CD14-positive monocyte (primary cell): ENCODE measurements at regions not wholly inside any gene's neighbourhood (a gene's known extent, or its start where the extent isn't known, plus 50 kb on each side); places are given as distances from the start of the nearest gene placed in this dataset.

ENCODE experiments used
- DNase-seq, 3 donors: peaks; one replicate each; pipeline ENCODE4 v3.0.0-alpha.2; 2011 to 2022
- H2AFZ ChIP-seq: 2 replicates; pipeline ENCODE4 v1.6.0; 2012; ENCODE audit warnings: mild to moderate bottlenecking, low read depth, low read length, inconsistent platforms; ENCODE audit not compliant: insufficient read depth, poor library complexity, severe bottlenecking
- H3K27ac ChIP-seq, 2 donors: 1 replicate in 1 of 2; 2 replicates in 1 of 2; pipeline ENCODE4 v1.5.1; 2012 to 2013; ENCODE audit warnings: low read length in 2 of 2, control low read depth in 1 of 2, inconsistent platforms in 1 of 2, low read depth in 1 of 2, mild to moderate bottlenecking in 1 of 2
- H3K27me3 ChIP-seq, 2 donors: one replicate each; pipeline versions ENCODE4 v1.6.0 to v1.6.1; 2011 to 2013; ENCODE audit warnings: low read length in 2 of 2; ENCODE audit not compliant: control insufficient read depth in 2 of 2, insufficient read depth in 2 of 2
- H3K36me3 ChIP-seq, 2 donors: replicated peaks in 1 of 2; 1 replicate in 1 of 2; 2 replicates in 1 of 2; pipeline versions ENCODE4 v1.5.1 to v1.6.1; 2012 to 2013; ENCODE audit warnings: low read length in 2 of 2, control low read depth in 1 of 2, inconsistent platforms in 1 of 2, mild to moderate bottlenecking in 1 of 2; ENCODE audit not compliant: insufficient read depth in 2 of 2, control insufficient read depth in 1 of 2
- H3K4me1 ChIP-seq, 2 donors: 1 replicate in 1 of 2; 2 replicates in 1 of 2; pipeline versions ENCODE4 v1.5.1 to v1.6.1; 2012 to 2013; ENCODE audit warnings: low read length in 2 of 2, control low read depth in 1 of 2, inconsistent platforms in 1 of 2, mild to moderate bottlenecking in 1 of 2, moderate library complexity in 1 of 2; ENCODE audit not compliant: insufficient read depth in 2 of 2, control insufficient read depth in 1 of 2
- H3K4me2 ChIP-seq: replicated peaks from 2 replicates; pipeline ENCODE3; 2012; ENCODE audit warnings: low read length, moderate library complexity, mild to moderate bottlenecking; ENCODE audit not compliant: poor library complexity, severe bottlenecking; ENCODE audit errors: extremely low read depth
- H3K4me3 ChIP-seq, 3 experiments: fragments of 200-600 bp in 1 of 3; sonication (generic) in 1 of 3; replicated peaks in 1 of 3; 1 replicate in 2 of 3; 2 replicates in 1 of 3; pipeline ENCODE4 v1.5.1; 2011 to 2013; ENCODE audit warnings: low read length in 3 of 3, mild to moderate bottlenecking in 3 of 3, control low read depth in 2 of 3, low read depth in 2 of 3, inconsistent platforms in 1 of 3, moderate library complexity in 1 of 3
- H3K79me2 ChIP-seq: 2 replicates; pipeline ENCODE4 v1.6.0; 2012; ENCODE audit warnings: mild to moderate bottlenecking, control low read depth, inconsistent platforms, low read length, moderate library complexity; ENCODE audit not compliant: insufficient read depth
- H3K9ac ChIP-seq: 2 replicates; pipeline ENCODE4 v1.6.0; 2017; ENCODE audit warnings: low read length, mild to moderate bottlenecking; ENCODE audit not compliant: insufficient read depth, poor library complexity, severe bottlenecking
- H3K9me3 ChIP-seq, 2 donors: replicated peaks in 1 of 2; 1 replicate in 1 of 2; 2 replicates in 1 of 2; pipeline versions ENCODE4 v1.5.1 to v1.6.1; 2012 to 2013; ENCODE audit warnings: low read length in 2 of 2, control low read depth in 1 of 2; ENCODE audit not compliant: control insufficient read depth in 1 of 2, insufficient read depth in 1 of 2
- H4K20me1 ChIP-seq: 2 replicates; pipeline ENCODE4 v1.6.0; 2012; ENCODE audit warnings: mild to moderate bottlenecking, low read length, control low read depth, moderate library complexity; ENCODE audit not compliant: insufficient read depth
- H3K27ac Mint-ChIP-seq, 7 donors: one replicate each; pipeline ENCODE4 v1.8.0; 2020; ENCODE audit warnings: mild to moderate bottlenecking in 7 of 7, mixed read lengths in 7 of 7, moderate library complexity in 6 of 7, inconsistent platforms in 2 of 7
- H3K27me3 Mint-ChIP-seq, 3 donors: one replicate each; pipeline ENCODE4 v1.8.0; 2021 to 2022; ENCODE audit warnings: low read depth in 3 of 3, mild to moderate bottlenecking in 3 of 3, mixed read lengths in 3 of 3, moderate library complexity in 3 of 3, inconsistent platforms in 1 of 3
- H3K36me3 Mint-ChIP-seq, 2 donors: one replicate each; pipeline ENCODE4 v1.8.0; 2020; ENCODE audit warnings: mixed read lengths in 2 of 2, inconsistent platforms in 1 of 2, mild to moderate bottlenecking in 1 of 2
- H3K4me1 Mint-ChIP-seq: one replicate; pipeline ENCODE4 v1.8.0; 2020; ENCODE audit warnings: mild to moderate bottlenecking, mixed read lengths
- H3K4me3 Mint-ChIP-seq, 2 donors: one replicate each; pipeline ENCODE4 v1.8.0; 2020; ENCODE audit warnings: mild to moderate bottlenecking in 2 of 2, mixed read lengths in 2 of 2, moderate library complexity in 1 of 2
- H3K9me3 Mint-ChIP-seq, 7 donors: one replicate each; pipeline ENCODE4 v1.8.0; 2020 to 2022; ENCODE audit warnings: mixed read lengths in 7 of 7, mild to moderate bottlenecking in 6 of 7, moderate library complexity in 6 of 7, inconsistent platforms in 2 of 7
- CTCF ChIP-seq: fragments of 200-600 bp; IDR thresholded peaks from one replicate; pipeline ENCODE4 v1.8.0; 2022; ENCODE audit warnings: antibody characterized with exemption, mild to moderate bottlenecking
- WGBS: methylation state at CpG from one replicate; pipeline ENCODE4 v1.1.5; 2013; ENCODE audit warnings: missing lambda C conversion rate; ENCODE audit not compliant: insufficient coverage; 5-methylcytosine and 5-hydroxymethylcytosine counted together
- intact Hi-C, 2 donors: fragments of 100-400 bp; cut with micrococcal nuclease; formaldehyde crosslinking; loops; one replicate each; pipeline versions ENCODE4 v1.15.0 to v1.15.1; 2023

GRCh38 chr7:57343901-57344622 is 105.9 kb upstream of the ZNF716 start:
- no peaks in the 10 kb centered on the region for H3K4me1 ChIP-seq
- no peak overlapping the region for H3K4me3 ChIP-seq
- intact Hi-C loops: no loop called here
- WGBS: 69% methylated on average over 14 of the region's 15 CpGs
- H4K20me1 ChIP-seq: no peaks in the 10 kb centered on the region
- H3K9me3 ChIP-seq: peaks cover 92 to 95% of the 10 kb centered on the region in 2 donors
- H3K36me3 ChIP-seq: no peaks in the 10 kb centered on the region
- no peaks in the 10 kb centered on the region for H3K36me3 Mint-ChIP-seq
- H3K27ac ChIP-seq: no peak overlapping the region
- H3K4me1 Mint-ChIP-seq: no peaks in the 10 kb centered on the region
- no peak overlapping the region for H3K4me3 Mint-ChIP-seq
- H3K27me3 Mint-ChIP-seq: peaks cover 0 to 6% (median 0%) of the 10 kb centered on the region in 3 donors
- H3K27me3 ChIP-seq: no peaks in the 10 kb centered on the region
- H3K27ac Mint-ChIP-seq: no peak overlapping the region
- H3K4me2 ChIP-seq: no peak overlapping the region
- H3K9me3 Mint-ChIP-seq: peaks cover 37 to 93% (median 67%) of the 10 kb centered on the region in 7 donors
- H2AFZ ChIP-seq: no peak overlapping the region
- H3K79me2 ChIP-seq: no peaks in the 10 kb centered on the region
- TF ChIP-seq CTCF: no peak
- H3K9ac ChIP-seq: no peak overlapping the region
- no peak for DNase-seq

- no peak overlapping the region for H3K9ac ChIP-seq
- no peaks in the 10 kb centered on the region for H3K4me1 ChIP-seq
- Mint-ChIP-seq H3K9me3 (peaks cover 37 to 94% (median 69%) of the 10 kb centered on the region in 7 donors), H3K4me1 (no peaks in the 10 kb centered on the region), H3K4me3 (no peak overlapping the region), H3K27me3 (peaks cover 0 to 6% (median 0%) of the 10 kb centered on the region in 3 donors), H3K36me3 (no peaks in the 10 kb centered on the region), H3K27ac (no peak overlapping the region)
- no peaks in the 10 kb centered on the region for H3K36me3 ChIP-seq
- intact Hi-C loops: no loop called here
- no peak overlapping the region for H2AFZ ChIP-seq
- H4K20me1 ChIP-seq: no peaks in the 10 kb centered on the region
- H3K27me3 ChIP-seq: no peaks in the 10 kb centered on the region
- H3K4me3 ChIP-seq: no peak overlapping the region
- H3K27ac ChIP-seq: no peak overlapping the region
- H3K9me3 ChIP-seq: peaks cover 90 to 98% of the 10 kb centered on the region in 2 donors
- TF ChIP-seq CTCF: no peak
- H3K4me2 ChIP-seq: no peak overlapping the region
- WGBS: 78% methylated on average over 4 of the region's 4 CpGs
- DNase-seq: no peak
- no peaks in the 10 kb centered on the region for H3K79me2 ChIP-seq
These were observed 105.0 kb upstream of the ZNF716 start for GRCh38 chr7:57344957-57345356.
